K562 (cell line): ENCODE measurements at regions not wholly inside any gene's neighbourhood (a gene's known extent, or its start where the extent isn't known, plus 50 kb on each side); places are given as distances from the start of the nearest gene placed in this dataset.

Source experiments
- ATAC-seq: fragments of 200-7000 bp; cut with Tn5 transposase; 3 replicates; pipeline ENCODE4 v1.9.1; 2020; ENCODE audit warnings: moderate library complexity
- BruUV-seq: library from RNA; stranded (reverse); fragments of 400-500 nt; replicated peaks from 2 replicates; lab custom pipeline; 2021; lab: Mats Ljungman, UMichigan
- CTCF ChIA-PET: fragments of 300-600 bp; formaldehyde crosslinking; extraction: SDS; loops from one replicate; lab custom pipeline; 2021; ENCODE audit warnings: low intra/inter-chr PET ratio; lab: Yijun Ruan, JAX
- POLR2A ChIA-PET: fragments of 300-600, 350-650 bp; sonication (Branson Sonifier 250); formaldehyde crosslinking; extraction: SDS; loops from one replicate; lab custom pipeline; 2021; ENCODE audit warnings: antibody characterized with exemption, inconsistent platforms; lab: Yijun Ruan, JAX
- DNase-seq, 4 experiments: peaks; one replicate each; pipeline versions ENCODE4 v3.0.0 to v3.0.0-alpha.2; 2011 to 2018; ENCODE audit warnings: low spot score in 3 of 4, mixed read lengths in 3 of 4; ENCODE audit errors: extremely low read depth in 1 of 4
- FAIRE-seq: peaks from 2 replicates; lab custom pipeline; 2011; peaks lifted over from hg19 to GRCh38; lab: Jason Lieb, UNC
- H2AFZ ChIP-seq: 2 replicates; pipeline ENCODE4 v1.6.0; 2011; ENCODE audit warnings: low read depth, low read length, control low read depth, inconsistent platforms
- H3K27ac ChIP-seq: fragments of 200-600 bp; 3 replicates; pipeline ENCODE4 v1.8.0; 2011; ENCODE audit warnings: low read depth, mild to moderate bottlenecking, control low read depth, inconsistent platforms, low read length, moderate library complexity, mixed read lengths; ENCODE audit errors: extremely low read depth
- H3K27me3 ChIP-seq, 2 experiments: fragments of 300-600 bp in 1 of 2; 2 replicates in 1 of 2; 3 replicates in 1 of 2; pipeline versions ENCODE4 v1.6.0 to v1.8.0; 2011; ENCODE audit warnings: inconsistent platforms in 2 of 2, low read length in 2 of 2, mild to moderate bottlenecking in 1 of 2, mixed read lengths in 1 of 2, moderate library complexity in 1 of 2; ENCODE audit not compliant: control insufficient read depth in 2 of 2, insufficient read depth in 2 of 2
- H3K36me3 ChIP-seq: fragments of 300-600 bp; 3 replicates; pipeline ENCODE4 v1.8.0; 2011; ENCODE audit warnings: mild to moderate bottlenecking, low read length, inconsistent platforms; ENCODE audit not compliant: control insufficient read depth, insufficient read depth
- H3K4me1 ChIP-seq, 2 experiments: fragments of 200-600 bp in 1 of 2; replicated peaks in 1 of 2; 2 replicates in 1 of 2; 3 replicates in 1 of 2; pipeline versions ENCODE4 v1.5.1 to v1.8.0; 2011; ENCODE audit warnings: inconsistent platforms in 2 of 2, low read length in 2 of 2, mild to moderate bottlenecking in 1 of 2, mixed read lengths in 1 of 2, moderate library complexity in 1 of 2; ENCODE audit not compliant: control insufficient read depth in 2 of 2, insufficient read depth in 2 of 2
- H3K4me2 ChIP-seq: 2 replicates; pipeline ENCODE4 v1.6.1; 2011; ENCODE audit warnings: low read length, control low read depth, inconsistent platforms, mixed read lengths; ENCODE audit not compliant: insufficient read depth
- H3K4me3 ChIP-seq: fragments of 200-600 bp; sonication (generic), shearing (Covaris generic); 2 replicates; pipeline ENCODE4 v1.5.1; 2016; ENCODE audit warnings: control low read depth, inconsistent platforms
- H3K79me2 ChIP-seq: fragments of 200-600 bp; 3 replicates; pipeline ENCODE4 v1.8.0; 2011; ENCODE audit warnings: low read length, inconsistent platforms; ENCODE audit not compliant: control insufficient read depth, insufficient read depth
- H3K9ac ChIP-seq, 2 experiments: 2 replicates each; pipeline versions ENCODE4 v1.6.0 to v1.6.1; 2011; ENCODE audit warnings: low read depth in 2 of 2, low read length in 2 of 2, control low read depth in 1 of 2, inconsistent platforms in 1 of 2, mild to moderate bottlenecking in 1 of 2, mixed read lengths in 1 of 2; ENCODE audit not compliant: insufficient read depth in 1 of 2
- H3K9me1 ChIP-seq: one replicate; pipeline ENCODE4 v1.6.0; 2011; ENCODE audit warnings: inconsistent platforms, mild to moderate bottlenecking, low read length, moderate library complexity; ENCODE audit not compliant: control insufficient read depth, insufficient read depth
- H3K9me3 ChIP-seq: replicated peaks from 2 replicates; pipeline ENCODE4 v1.5.1; 2011; ENCODE audit warnings: low read depth, low read length, inconsistent platforms; ENCODE audit not compliant: control insufficient read depth, insufficient read depth
- H4K20me1 ChIP-seq: replicated peaks from 2 replicates; pipeline ENCODE4 v1.6.1; 2011; ENCODE audit warnings: low read length, inconsistent platforms, mixed read lengths; ENCODE audit not compliant: control insufficient read depth, insufficient read depth
- CBX2 ChIP-seq: fragments of 200-600 bp; sonication (generic); IDR thresholded peaks from one replicate; pipeline ENCODE4 v1.6.1; 2012; ENCODE audit warnings: mild to moderate bottlenecking, low read length, inconsistent platforms; ENCODE audit not compliant: insufficient read depth, poor library complexity, severe bottlenecking
- ESRRB ChIP-seq: fragments of 250-450 bp; sonication (Bioruptor Pico); IDR thresholded peaks from 2 replicates; pipeline ENCODE4 v1.5.0; 2020; ENCODE audit warnings: mild to moderate bottlenecking, moderate library complexity, borderline replicate concordance
- NCOA6 ChIP-seq: fragments of 450-650 bp; IDR thresholded peaks from 2 replicates; pipeline ENCODE4 v1.6.1; 2017; ENCODE audit warnings: mild to moderate bottlenecking
- PHF8 ChIP-seq: fragments of 200-600 bp; sonication (generic); IDR thresholded peaks from 2 replicates; pipeline ENCODE4 v1.6.1; 2012; ENCODE audit warnings: mixed run types, mild to moderate bottlenecking, inconsistent platforms, low read length, moderate library complexity, borderline replicate concordance
- RNF2 ChIP-seq: sonication (generic); IDR thresholded peaks from 2 replicates; pipeline ENCODE4 v1.6.1; 2016
- SIN3B ChIP-seq: fragments of 450-650 bp; IDR thresholded peaks from 2 replicates; pipeline ENCODE4 v1.6.1; 2017; ENCODE audit warnings: low read depth, mild to moderate bottlenecking, moderate library complexity
- ZNF217 ChIP-seq: sonication (generic); formaldehyde crosslinking; IDR thresholded peaks from 2 replicates; pipeline ENCODE4 v1.8.0; 2022; ENCODE audit warnings: mild to moderate bottlenecking, missing genetic modification reagents
- ZNF583 ChIP-seq: fragments of 250-450 bp; sonication (Bioruptor Pico); IDR thresholded peaks from 2 replicates; pipeline ENCODE4 v1.4.0; 2020
- ZNF644 ChIP-seq: fragments of 200-800 bp; sonication (Bioruptor generic); IDR thresholded peaks from 2 replicates; pipeline ENCODE4 v1.6.1; 2016; ENCODE audit warnings: low read depth, missing genetic modification characterization, missing compliant biosample characterization
- WGBS: fragments of 100-300 bp; shearing (Covaris generic); methylation state at CpG from one replicate; pipeline ENCODE4 v1.1.6; 2016; ENCODE audit warnings: low coverage, mixed read lengths; ENCODE audit not compliant: insufficient coverage; ENCODE audit errors: missing lambda C conversion rate; 5-methylcytosine and 5-hydroxymethylcytosine counted together
- in situ Hi-C: fragments of 300-500 bp; cut with MboI; formaldehyde crosslinking; loops from 4 replicates; pipeline ENCODE4 v1.15.0; 2018; ENCODE audit warnings: inconsistent platforms, mixed read lengths
- intact Hi-C: fragments of 100-400 bp; cut with micrococcal nuclease; formaldehyde crosslinking; loops from 2 replicates; pipeline ENCODE4 v1.14.2; 2022
- TF ChIP-seq, protein P1 (sequence below): IDR thresholded peaks from 2 replicates; pipeline ENCODE4 v1.6.1; 2012; ENCODE audit warnings: low read depth, low read length, improper control_type of control experiment, borderline replicate concordance
- TF ChIP-seq, protein P2 (sequence below): fragments of 450-650 bp; IDR thresholded peaks from 2 replicates; pipeline ENCODE4 v1.6.1; 2014; ENCODE audit warnings: low read depth, mild to moderate bottlenecking, moderate library complexity, borderline replicate concordance
- TF ChIP-seq, protein P3 (sequence below): sonication (generic); formaldehyde crosslinking; IDR thresholded peaks from 2 replicates; pipeline ENCODE4 v1.8.0; 2022; ENCODE audit warnings: mild to moderate bottlenecking, missing genetic modification reagents
- TF ChIP-seq, protein P4 (sequence below), 2 experiments: IDR thresholded peaks; 2 replicates each; pipeline ENCODE4 v1.6.1; 2011; ENCODE audit warnings: borderline replicate concordance in 1 of 2, control low read depth in 1 of 2, low read depth in 1 of 2, low read length in 1 of 2, mild to moderate bottlenecking in 1 of 2, mixed read lengths in 1 of 2, moderate library complexity in 1 of 2; ENCODE audit not compliant: insufficient read depth in 1 of 2, insufficient read length in 1 of 2, poor library complexity in 1 of 2, severe bottlenecking in 1 of 2; ENCODE audit errors: extremely low read depth in 1 of 2
- TF ChIP-seq, protein P5 (sequence below): sonication (generic); formaldehyde crosslinking; IDR thresholded peaks from 2 replicates; pipeline ENCODE4 v1.8.0; 2023; ENCODE audit warnings: mild to moderate bottlenecking, missing genetic modification reagents

DNA sequence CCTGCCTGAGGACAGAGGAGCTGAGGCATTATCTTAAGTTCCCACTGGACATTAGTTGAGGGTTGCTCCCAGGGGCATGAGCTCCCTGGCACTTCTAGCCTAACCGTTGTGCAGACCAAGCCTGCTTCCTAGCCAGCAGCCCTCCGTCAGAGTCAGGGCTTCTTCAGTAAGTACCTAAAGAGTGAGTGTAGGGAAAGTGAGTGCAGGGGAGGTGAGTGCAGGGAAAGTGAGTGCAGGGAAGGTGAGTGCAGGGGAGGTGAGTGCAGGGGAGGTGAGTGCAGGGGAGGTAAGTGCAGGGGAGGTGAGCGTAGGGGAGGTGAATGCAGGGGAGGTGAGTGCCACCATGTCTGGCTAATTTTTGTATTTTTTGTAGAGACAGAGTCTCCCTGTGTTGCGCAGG is 190.5 kb downstream of the ESRRB start (continued):
- TF ChIP-seq, protein P1, sequence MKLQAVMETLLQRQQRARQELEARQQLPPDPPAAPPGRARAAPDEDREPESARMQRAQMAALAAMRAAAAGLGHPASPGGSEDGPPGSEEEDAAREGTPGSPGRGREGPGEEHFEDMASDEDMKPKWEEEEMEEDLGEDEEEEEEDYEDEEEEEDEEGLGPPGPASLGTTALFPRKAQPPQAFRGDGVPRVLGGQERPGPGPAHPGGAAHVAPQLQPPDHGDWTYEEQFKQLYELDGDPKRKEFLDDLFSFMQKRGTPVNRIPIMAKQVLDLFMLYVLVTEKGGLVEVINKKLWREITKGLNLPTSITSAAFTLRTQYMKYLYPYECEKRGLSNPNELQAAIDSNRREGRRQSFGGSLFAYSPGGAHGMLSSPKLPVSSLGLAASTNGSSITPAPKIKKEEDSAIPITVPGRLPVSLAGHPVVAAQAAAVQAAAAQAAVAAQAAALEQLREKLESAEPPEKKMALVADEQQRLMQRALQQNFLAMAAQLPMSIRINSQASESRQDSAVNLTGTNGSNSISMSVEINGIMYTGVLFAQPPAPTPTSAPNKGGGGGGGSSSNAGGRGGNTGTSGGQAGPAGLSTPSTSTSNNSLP, result no peak
- TF ChIP-seq CBX2, result no peak
- TF ChIP-seq, protein P2, sequence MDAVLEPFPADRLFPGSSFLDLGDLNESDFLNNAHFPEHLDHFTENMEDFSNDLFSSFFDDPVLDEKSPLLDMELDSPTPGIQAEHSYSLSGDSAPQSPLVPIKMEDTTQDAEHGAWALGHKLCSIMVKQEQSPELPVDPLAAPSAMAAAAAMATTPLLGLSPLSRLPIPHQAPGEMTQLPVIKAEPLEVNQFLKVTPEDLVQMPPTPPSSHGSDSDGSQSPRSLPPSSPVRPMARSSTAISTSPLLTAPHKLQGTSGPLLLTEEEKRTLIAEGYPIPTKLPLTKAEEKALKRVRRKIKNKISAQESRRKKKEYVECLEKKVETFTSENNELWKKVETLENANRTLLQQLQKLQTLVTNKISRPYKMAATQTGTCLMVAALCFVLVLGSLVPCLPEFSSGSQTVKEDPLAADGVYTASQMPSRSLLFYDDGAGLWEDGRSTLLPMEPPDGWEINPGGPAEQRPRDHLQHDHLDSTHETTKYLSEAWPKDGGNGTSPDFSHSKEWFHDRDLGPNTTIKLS, result no peak
- TF ChIP-seq, protein P3, sequence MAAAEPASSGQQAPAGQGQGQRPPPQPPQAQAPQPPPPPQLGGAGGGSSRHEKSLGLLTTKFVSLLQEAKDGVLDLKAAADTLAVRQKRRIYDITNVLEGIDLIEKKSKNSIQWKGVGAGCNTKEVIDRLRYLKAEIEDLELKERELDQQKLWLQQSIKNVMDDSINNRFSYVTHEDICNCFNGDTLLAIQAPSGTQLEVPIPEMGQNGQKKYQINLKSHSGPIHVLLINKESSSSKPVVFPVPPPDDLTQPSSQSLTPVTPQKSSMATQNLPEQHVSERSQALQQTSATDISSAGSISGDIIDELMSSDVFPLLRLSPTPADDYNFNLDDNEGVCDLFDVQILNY, result no peak
- no peak for TF ChIP-seq ESRRB (CRISPR knock-in tag)

DNA sequence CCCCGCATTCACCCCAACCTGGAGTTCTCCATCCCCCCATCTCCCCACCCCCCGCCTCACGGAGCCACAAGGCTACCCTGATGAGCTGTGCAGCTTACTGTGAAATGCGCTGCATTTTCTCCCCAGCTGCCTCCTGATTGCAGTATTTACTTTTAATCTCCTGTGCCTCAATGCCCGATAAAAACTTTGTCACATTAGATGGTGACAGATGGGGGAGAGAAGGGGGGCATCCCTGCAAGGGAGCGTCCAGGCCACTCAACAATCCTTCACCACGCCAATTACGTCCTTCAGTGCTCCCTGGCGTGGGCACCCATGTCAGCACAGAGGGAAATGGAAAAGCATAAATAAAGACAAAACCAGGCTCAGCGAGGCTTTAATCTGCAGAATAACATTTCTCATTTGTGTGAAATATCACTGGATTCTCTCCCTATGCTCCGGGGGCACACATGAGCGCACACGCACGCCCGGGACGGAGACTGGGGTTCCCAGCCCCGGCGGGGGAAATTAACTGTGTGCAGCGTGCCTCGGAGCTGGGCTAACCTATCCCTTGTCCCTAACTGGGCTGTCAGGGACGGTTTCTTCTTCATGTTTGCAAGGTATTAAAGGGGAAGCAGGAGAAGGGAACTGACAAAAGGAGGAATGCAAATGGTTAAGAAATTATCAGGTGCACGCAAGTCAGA is 186.7 kb upstream of the VASH1 start:
- H3K4me2 ChIP-seq, result no peak overlapping the region
- ATAC-seq (no peak), DNase-seq (no peak), FAIRE-seq (no peak)
- H2AFZ ChIP-seq, result no peak overlapping the region
- BruUV-seq, result no TSS peak
- ChIA-PET CTCF (no interaction called here), POLR2A (no interaction called here)
- in situ Hi-C loops, result no loop called here
- H4K20me1 ChIP-seq, result no peaks in the 10 kb centered on the region; the same call in 1 of the 2 replicates
- H3K4me3 ChIP-seq, result no peak overlapping the region
- intact Hi-C loops, result no loop called here
- H3K4me1 ChIP-seq, result no peaks in the 10 kb centered on the region
- peaks cover 0 to 14% of the 10 kb centered on the region in 2 experiments; a peak in 3 of 5 replicates for H3K27me3 ChIP-seq
- no peak overlapping the region for H3K9ac ChIP-seq
- WGBS, result 1% methylated on average over 12 of the region's 22 CpGs
- no peak overlapping the region for H3K27ac ChIP-seq
- no peaks in the 10 kb centered on the region for H3K36me3 ChIP-seq
- no peaks in the 10 kb centered on the region for H3K79me2 ChIP-seq
- H3K9me3 ChIP-seq, result no peaks in the 10 kb centered on the region
- H3K9me1 ChIP-seq, result no peaks in the 10 kb centered on the region
- TF ChIP-seq, protein P4, sequence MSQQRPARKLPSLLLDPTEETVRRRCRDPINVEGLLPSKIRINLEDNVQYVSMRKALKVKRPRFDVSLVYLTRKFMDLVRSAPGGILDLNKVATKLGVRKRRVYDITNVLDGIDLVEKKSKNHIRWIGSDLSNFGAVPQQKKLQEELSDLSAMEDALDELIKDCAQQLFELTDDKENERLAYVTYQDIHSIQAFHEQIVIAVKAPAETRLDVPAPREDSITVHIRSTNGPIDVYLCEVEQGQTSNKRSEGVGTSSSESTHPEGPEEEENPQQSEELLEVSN (IDR thresholded peaks at IDR 0.05; ENCODE audit: borderline replicate concordance in 1 of 2, extremely low read depth in 1 of 2, insufficient read depth in 1 of 2, insufficient read length in 1 of 2, low read depth in 1 of 2, low read length in 1 of 2, poor library complexity in 1 of 2, severe bottlenecking in 1 of 2), result no peak
- TF ChIP-seq, protein P5, sequence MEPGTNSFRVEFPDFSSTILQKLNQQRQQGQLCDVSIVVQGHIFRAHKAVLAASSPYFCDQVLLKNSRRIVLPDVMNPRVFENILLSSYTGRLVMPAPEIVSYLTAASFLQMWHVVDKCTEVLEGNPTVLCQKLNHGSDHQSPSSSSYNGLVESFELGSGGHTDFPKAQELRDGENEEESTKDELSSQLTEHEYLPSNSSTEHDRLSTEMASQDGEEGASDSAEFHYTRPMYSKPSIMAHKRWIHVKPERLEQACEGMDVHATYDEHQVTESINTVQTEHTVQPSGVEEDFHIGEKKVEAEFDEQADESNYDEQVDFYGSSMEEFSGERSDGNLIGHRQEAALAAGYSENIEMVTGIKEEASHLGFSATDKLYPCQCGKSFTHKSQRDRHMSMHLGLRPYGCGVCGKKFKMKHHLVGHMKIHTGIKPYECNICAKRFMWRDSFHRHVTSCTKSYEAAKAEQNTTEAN, result no peak
- TF ChIP-seq RNF2, result no peak
- no peak for TF ChIP-seq NCOA6
- no peak for TF ChIP-seq SIN3B
- no peak for TF ChIP-seq PHF8
- TF ChIP-seq ZNF644 (tag), result no peak
- no peak for TF ChIP-seq ZNF217 (CRISPR knock-in tag)
- TF ChIP-seq ZNF583 (CRISPR knock-in tag), result no peak
